ENCODE measurements at regions not wholly inside any gene's neighbourhood (a gene's known extent, or its start where the extent isn't known, plus 50 kb on each side); places are given as distances from the start of the nearest gene placed in this dataset.

DNA sequence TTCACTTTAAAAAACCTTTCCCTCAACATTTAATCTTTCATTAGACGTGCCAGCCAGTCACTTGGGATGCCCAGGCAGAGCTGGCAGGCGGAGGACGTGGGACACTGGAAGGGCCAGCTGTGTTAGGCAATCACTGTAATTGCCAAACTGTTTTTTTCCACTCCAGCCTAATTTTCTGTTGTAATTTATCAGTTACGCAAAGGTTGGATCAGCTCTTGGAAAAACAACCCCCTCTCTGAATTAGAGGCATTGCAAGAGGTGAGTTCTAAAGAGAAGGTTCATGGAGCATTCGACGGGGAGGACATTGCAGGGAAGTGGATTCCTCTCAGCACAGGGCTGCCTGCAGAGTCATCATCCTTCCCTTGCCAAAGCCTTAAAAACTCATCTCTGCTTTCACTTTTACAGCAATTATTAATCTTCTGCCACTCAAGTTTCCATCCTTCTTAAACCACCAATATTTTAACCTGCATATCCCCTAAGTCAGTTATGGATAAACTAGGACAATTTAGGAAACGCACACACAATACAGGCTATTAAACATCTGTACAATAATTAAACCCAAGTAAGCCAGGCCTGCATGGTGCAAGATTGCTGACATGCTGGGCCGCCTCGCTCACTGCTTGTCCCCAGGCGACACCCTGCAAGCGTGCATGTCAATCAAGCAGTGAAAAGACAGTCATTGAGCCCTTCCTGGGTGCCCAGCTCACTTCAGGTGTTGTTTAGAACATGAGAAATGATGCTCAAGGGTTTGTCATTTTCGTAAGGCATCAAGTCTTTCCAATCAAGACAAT is 272.3 kb upstream of the RNF32 start:
- no peak overlapping the region for H2AFZ ChIP-seq
- H3K27me3 ChIP-seq (replicated peaks; ENCODE audit: insufficient read depth), result no peaks in the 10 kb centered on the region
- WGBS, 2 experiments (ENCODE audit: low coverage in 1 of 2, low lambda C conversion rate in 2 of 2, missing lambda C conversion rate in 2 of 2), result 25 to 27% methylated on average over 12 of the region's 12 CpGs
- in situ Hi-C loops (cut with MboI), result no loop called here
- H3K27ac ChIP-seq, result no peak overlapping the region
- no peak overlapping the region for H3K9ac ChIP-seq
- H3K36me3 ChIP-seq (ENCODE audit: low read depth), result no peaks in the 10 kb centered on the region
- no peaks in the 10 kb centered on the region for H3F3A ChIP-seq (ENCODE audit: insufficient read depth)
- DNase-seq, result no peak
- H3K4me2 ChIP-seq (ENCODE audit: unreplicated experiment), result no peak overlapping the region
- TF ChIP-seq EZH2 (IDR thresholded peaks at IDR 0.05; ENCODE audit: insufficient read depth, poor library complexity, severe bottlenecking) (no peak), EZH2phosphoT487 (IDR thresholded peaks at IDR 0.05; ENCODE audit: insufficient read depth, low read depth) (no peak)
- no peak overlapping the region for H3K4me3 ChIP-seq
- no peaks in the 10 kb centered on the region for H3K4me1 ChIP-seq (ENCODE audit: insufficient read depth)
- no peaks in the 10 kb centered on the region for H3K9me2 ChIP-seq (ENCODE audit: insufficient read depth)
- no peaks in the 10 kb centered on the region for H4K20me1 ChIP-seq (ENCODE audit: insufficient read depth)
- no peaks in the 10 kb centered on the region for H3K79me2 ChIP-seq (ENCODE audit: insufficient read depth)
- no peaks in the 10 kb centered on the region for H3K9me3 ChIP-seq (ENCODE audit: low read depth)

DNA sequence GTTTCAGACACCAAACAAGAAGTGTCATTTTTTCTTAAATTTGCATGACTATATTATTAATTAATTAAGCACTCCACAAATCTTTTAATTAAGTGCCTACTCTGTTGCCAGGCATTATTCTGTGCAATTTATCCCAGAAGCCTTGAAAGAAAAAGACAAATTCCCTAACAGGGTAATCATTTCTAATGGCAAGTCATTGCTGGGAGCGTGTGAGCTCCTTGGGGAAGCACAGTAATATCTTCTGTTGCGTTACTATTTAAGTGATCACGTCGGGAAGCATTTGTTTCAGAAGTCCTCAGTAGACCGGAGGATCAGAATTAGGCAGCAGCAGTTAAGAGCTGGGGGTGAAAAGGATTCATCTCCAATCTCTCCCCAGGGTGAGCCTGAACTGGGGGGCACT is 276.8 kb upstream of the RNF32 start:
- H3K9ac ChIP-seq, result no peak overlapping the region
- no peaks in the 10 kb centered on the region for H4K20me1 ChIP-seq (ENCODE audit: insufficient read depth)
- no peak overlapping the region for H3K27ac ChIP-seq
- no peak overlapping the region for H3K4me3 ChIP-seq
- H3K9me2 ChIP-seq (ENCODE audit: insufficient read depth), result no peaks in the 10 kb centered on the region
- no peaks in the 10 kb centered on the region for H3K4me1 ChIP-seq (ENCODE audit: insufficient read depth)
- H3K79me2 ChIP-seq (ENCODE audit: insufficient read depth), result no peaks in the 10 kb centered on the region
- no peaks in the 10 kb centered on the region for H3K9me3 ChIP-seq (ENCODE audit: low read depth)
- no peak overlapping the region for H3K4me2 ChIP-seq (ENCODE audit: unreplicated experiment)
- H3F3A ChIP-seq (ENCODE audit: insufficient read depth), result no peaks in the 10 kb centered on the region
- no peaks in the 10 kb centered on the region for H3K36me3 ChIP-seq (ENCODE audit: low read depth)
- WGBS, 2 experiments (ENCODE audit: low coverage in 1 of 2, low lambda C conversion rate in 2 of 2, missing lambda C conversion rate in 2 of 2), result 55 to 65% methylated on average over 5 of the region's 5 CpGs
- H3K27me3 ChIP-seq (replicated peaks; ENCODE audit: insufficient read depth), result no peaks in the 10 kb centered on the region
- TF ChIP-seq EZH2 (IDR thresholded peaks at IDR 0.05; ENCODE audit: insufficient read depth, poor library complexity, severe bottlenecking) (no peak), EZH2phosphoT487 (IDR thresholded peaks at IDR 0.05; ENCODE audit: insufficient read depth, low read depth) (no peak)
- in situ Hi-C loops (cut with MboI), result no loop called here
- DNase-seq, result no peak
- no peak overlapping the region for H2AFZ ChIP-seq

DNA sequence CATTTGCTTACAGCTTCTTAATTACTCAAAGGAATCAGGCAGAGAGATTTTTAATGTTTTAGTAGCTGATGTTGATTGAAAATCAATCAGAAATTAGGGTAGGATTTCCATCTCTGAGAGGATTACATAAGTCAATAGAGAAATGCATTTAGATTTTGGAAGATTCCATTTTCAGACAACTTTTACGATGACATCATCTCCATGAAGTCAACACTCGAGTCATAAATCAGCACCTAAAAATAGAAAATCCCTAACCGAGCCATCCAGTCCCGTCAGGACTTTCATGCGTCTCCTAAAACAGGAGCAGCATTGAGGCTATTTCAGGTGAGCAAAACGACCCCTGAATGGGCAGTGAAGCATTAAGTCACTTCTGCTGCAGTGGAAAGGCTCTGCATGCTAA is 279.7 kb upstream of the RNF32 start:
- H3K4me3 ChIP-seq, result no peak overlapping the region
- H3K27me3 ChIP-seq (replicated peaks; ENCODE audit: insufficient read depth), result no peaks in the 10 kb centered on the region
- H3K27ac ChIP-seq, result no peak overlapping the region
- DNase-seq, result no peak
- no peak overlapping the region for H2AFZ ChIP-seq
- H3K4me2 ChIP-seq (ENCODE audit: unreplicated experiment), result no peak overlapping the region
- no peak overlapping the region for H3K9ac ChIP-seq
- no peaks in the 10 kb centered on the region for H3F3A ChIP-seq (ENCODE audit: insufficient read depth)
- TF ChIP-seq EZH2 (IDR thresholded peaks at IDR 0.05; ENCODE audit: insufficient read depth, poor library complexity, severe bottlenecking), result no peak
- H3K4me1 ChIP-seq (ENCODE audit: insufficient read depth), result no peaks in the 10 kb centered on the region
- H3K79me2 ChIP-seq (ENCODE audit: insufficient read depth), result no peaks in the 10 kb centered on the region
- H3K9me2 ChIP-seq (ENCODE audit: insufficient read depth), result no peaks in the 10 kb centered on the region
- H4K20me1 ChIP-seq (ENCODE audit: insufficient read depth), result no peaks in the 10 kb centered on the region
- WGBS, 2 experiments (ENCODE audit: low coverage in 1 of 2, low lambda C conversion rate in 2 of 2, missing lambda C conversion rate in 2 of 2), result 21 to 26% methylated on average over 6 of the region's 6 CpGs
- no peaks in the 10 kb centered on the region for H3K9me3 ChIP-seq (ENCODE audit: low read depth)
- in situ Hi-C loops (cut with MboI), result no loop called here
- H3K36me3 ChIP-seq (ENCODE audit: low read depth), result no peaks in the 10 kb centered on the region

DNA sequence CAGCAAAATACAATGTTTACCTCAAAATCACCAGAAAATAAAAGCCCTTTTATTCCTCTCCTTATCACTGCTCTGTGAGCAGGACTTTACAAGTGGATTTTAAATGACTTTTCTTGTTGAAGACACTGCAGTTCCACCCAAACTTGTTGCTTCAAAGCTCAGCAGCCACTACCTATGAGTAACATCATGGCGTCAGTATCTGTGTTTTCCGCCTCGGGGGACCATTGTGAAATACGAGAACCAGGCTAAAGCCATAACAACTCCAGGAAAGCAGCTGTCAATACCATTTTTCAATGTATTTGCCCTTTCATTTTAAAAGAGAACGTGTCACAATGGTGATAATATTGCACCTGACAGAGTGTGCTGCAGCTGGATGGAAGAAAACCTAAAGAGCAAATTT is 284.0 kb upstream of the RNF32 start:
- in situ Hi-C loops (cut with MboI), result no loop called here
- Histone ChIP-seq H4K20me1 (ENCODE audit: insufficient read depth) (no peaks in the 10 kb centered on the region), H3K27me3 (replicated peaks; ENCODE audit: insufficient read depth) (no peaks in the 10 kb centered on the region), H3K36me3 (ENCODE audit: low read depth) (no peaks in the 10 kb centered on the region), H3K4me3 (no peak overlapping the region), H3K4me2 (ENCODE audit: unreplicated experiment) (no peak overlapping the region), H3K9ac (no peak overlapping the region), H3K9me2 (ENCODE audit: insufficient read depth) (no peaks in the 10 kb centered on the region), H3F3A (ENCODE audit: insufficient read depth) (no peaks in the 10 kb centered on the region), H3K79me2 (ENCODE audit: insufficient read depth) (no peaks in the 10 kb centered on the region), H3K4me1 (ENCODE audit: insufficient read depth) (no peaks in the 10 kb centered on the region), H2AFZ (no peak overlapping the region), H3K9me3 (ENCODE audit: low read depth) (no peaks in the 10 kb centered on the region), H3K27ac (no peak overlapping the region)
- WGBS, 2 experiments (ENCODE audit: low coverage in 1 of 2, low lambda C conversion rate in 2 of 2, missing lambda C conversion rate in 2 of 2), result 33 to 39% methylated on average over 5 of the region's 5 CpGs
- no peak for TF ChIP-seq EZH2 (IDR thresholded peaks at IDR 0.05; ENCODE audit: insufficient read depth, poor library complexity, severe bottlenecking)
- TF ChIP-seq EZH2phosphoT487 (IDR thresholded peaks at IDR 0.05; ENCODE audit: insufficient read depth, low read depth), result no peak
- no peak for DNase-seq

Measured in GM23248 (cell line).